ENCODE measurements at regions not wholly inside any gene's neighbourhood (a gene's known extent, or its start where the extent isn't known, plus 50 kb on each side); places are given as distances from the start of the nearest gene placed in this dataset.

DNA sequence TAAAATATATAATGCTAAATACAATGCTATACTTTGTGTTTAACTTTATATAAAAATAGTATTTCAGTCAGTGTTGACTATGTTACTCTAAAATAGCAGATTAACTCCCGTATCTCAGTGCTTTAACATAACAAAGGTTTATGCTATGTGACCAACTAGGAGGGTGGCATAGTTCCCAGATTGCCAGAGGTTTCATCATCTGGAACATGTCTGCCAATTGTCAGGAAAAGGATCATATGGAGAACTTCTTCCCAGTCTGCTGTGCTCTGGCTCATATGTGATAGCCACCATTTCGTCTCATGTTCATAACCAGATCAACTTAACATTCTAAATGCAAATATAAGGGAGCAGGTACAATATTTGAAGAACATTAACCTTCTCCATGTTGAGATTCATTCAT, 720.2 kb downstream of the MCTP2 start:
- no peaks in the 10 kb centered on the region; the same call in 2 of the 3 replicates for H3K36me3 Mint-ChIP-seq (ENCODE audit: low read depth)

DNA sequence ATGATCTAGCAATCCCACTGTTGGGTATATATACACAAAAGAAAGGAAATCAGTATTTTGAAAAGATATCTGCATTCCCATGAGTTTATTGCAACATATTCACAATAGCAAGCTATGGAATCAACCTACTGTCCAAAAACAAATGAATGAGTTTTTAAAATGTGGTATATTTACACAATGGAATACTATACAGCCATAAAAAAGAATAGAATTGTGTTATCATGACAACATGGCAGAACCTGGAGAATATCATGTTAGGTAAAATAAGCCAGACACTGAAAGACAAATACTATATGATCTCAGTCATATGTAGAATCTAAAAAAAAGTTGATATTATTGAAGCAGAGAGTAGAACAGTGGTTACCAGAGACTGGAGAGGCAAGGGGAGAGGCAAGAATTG, 732.6 kb downstream of the MCTP2 start:
- H3F3A ChIP-seq (replicated peaks; ENCODE audit: low read depth) = no peaks in the 10 kb centered on the region
- H3K79me2 ChIP-seq (replicated peaks; ENCODE audit: insufficient read depth) = no peaks in the 10 kb centered on the region
- no peak overlapping the region for H3K4me3 ChIP-seq
- H3K36me3 ChIP-seq (ENCODE audit: insufficient read depth) = no peaks in the 10 kb centered on the region
- no peak overlapping the region for H3K27ac ChIP-seq (ENCODE audit: low read depth)
- no peak overlapping the region for H2AFZ ChIP-seq
- no peaks in the 10 kb centered on the region for H3K27me3 ChIP-seq (ENCODE audit: insufficient read depth)
- Mint-ChIP-seq H3K4me1 (peaks cover 6% of the 10 kb centered on the region), H3K27ac (no peak overlapping the region), H3K36me3 (ENCODE audit: low read depth) (peaks cover 4% of the 10 kb centered on the region; the same call in 1 of the 3 replicates), H3K9me3 (peaks cover 4% of the 10 kb centered on the region; the same call in 2 of the 3 replicates), H3K27me3 (ENCODE audit: insufficient read depth, low read depth, poor library complexity) (no peaks in the 10 kb centered on the region), H3K4me3 (no peak overlapping the region)
- DNase-seq (ENCODE audit: low spot score) (no peak), ATAC-seq (no peak)
- 0 out of 2 replicates have a peak, but pooled peaks cover 4% of the 10 kb centered on the region for H3K9me2 ChIP-seq (ENCODE audit: insufficient read depth)
- H4K20me1 ChIP-seq (replicated peaks; ENCODE audit: insufficient read depth) = no peaks in the 10 kb centered on the region
- H3K4me1 ChIP-seq (ENCODE audit: insufficient read depth) = peaks cover 6% of the 10 kb centered on the region; the same call in 1 of the 2 replicates
- H3K4me2 ChIP-seq = no peak overlapping the region
- no peak for TF ChIP-seq STAT1 (IDR thresholded peaks at IDR 0.05; ENCODE audit: unreplicated experiment)
- TF ChIP-seq EZH2phosphoT487 (IDR thresholded peaks at IDR 0.05; ENCODE audit: unreplicated experiment) = no peak
- no peak for TF ChIP-seq POLR2AphosphoS5 (IDR thresholded peaks at IDR 0.05; ENCODE audit: low read depth)
- TF ChIP-seq, protein P1, sequence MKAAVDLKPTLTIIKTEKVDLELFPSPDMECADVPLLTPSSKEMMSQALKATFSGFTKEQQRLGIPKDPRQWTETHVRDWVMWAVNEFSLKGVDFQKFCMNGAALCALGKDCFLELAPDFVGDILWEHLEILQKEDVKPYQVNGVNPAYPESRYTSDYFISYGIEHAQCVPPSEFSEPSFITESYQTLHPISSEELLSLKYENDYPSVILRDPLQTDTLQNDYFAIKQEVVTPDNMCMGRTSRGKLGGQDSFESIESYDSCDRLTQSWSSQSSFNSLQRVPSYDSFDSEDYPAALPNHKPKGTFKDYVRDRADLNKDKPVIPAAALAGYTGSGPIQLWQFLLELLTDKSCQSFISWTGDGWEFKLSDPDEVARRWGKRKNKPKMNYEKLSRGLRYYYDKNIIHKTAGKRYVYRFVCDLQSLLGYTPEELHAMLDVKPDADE (IDR thresholded peaks at IDR 0.05) = no peak
- TF ChIP-seq JUNB (IDR thresholded peaks at IDR 0.05; ENCODE audit: unreplicated experiment) = no peak
- TF ChIP-seq, protein P2, sequence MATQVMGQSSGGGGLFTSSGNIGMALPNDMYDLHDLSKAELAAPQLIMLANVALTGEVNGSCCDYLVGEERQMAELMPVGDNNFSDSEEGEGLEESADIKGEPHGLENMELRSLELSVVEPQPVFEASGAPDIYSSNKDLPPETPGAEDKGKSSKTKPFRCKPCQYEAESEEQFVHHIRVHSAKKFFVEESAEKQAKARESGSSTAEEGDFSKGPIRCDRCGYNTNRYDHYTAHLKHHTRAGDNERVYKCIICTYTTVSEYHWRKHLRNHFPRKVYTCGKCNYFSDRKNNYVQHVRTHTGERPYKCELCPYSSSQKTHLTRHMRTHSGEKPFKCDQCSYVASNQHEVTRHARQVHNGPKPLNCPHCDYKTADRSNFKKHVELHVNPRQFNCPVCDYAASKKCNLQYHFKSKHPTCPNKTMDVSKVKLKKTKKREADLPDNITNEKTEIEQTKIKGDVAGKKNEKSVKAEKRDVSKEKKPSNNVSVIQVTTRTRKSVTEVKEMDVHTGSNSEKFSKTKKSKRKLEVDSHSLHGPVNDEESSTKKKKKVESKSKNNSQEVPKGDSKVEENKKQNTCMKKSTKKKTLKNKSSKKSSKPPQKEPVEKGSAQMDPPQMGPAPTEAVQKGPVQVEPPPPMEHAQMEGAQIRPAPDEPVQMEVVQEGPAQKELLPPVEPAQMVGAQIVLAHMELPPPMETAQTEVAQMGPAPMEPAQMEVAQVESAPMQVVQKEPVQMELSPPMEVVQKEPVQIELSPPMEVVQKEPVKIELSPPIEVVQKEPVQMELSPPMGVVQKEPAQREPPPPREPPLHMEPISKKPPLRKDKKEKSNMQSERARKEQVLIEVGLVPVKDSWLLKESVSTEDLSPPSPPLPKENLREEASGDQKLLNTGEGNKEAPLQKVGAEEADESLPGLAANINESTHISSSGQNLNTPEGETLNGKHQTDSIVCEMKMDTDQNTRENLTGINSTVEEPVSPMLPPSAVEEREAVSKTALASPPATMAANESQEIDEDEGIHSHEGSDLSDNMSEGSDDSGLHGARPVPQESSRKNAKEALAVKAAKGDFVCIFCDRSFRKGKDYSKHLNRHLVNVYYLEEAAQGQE (IDR thresholded peaks at IDR 0.05; ENCODE audit: unreplicated experiment) = no peak
- no peak for TF ChIP-seq NANOG (IDR thresholded peaks at IDR 0.05; ENCODE audit: borderline replicate concordance)
- no peak for TF ChIP-seq EZH2 (IDR thresholded peaks at IDR 0.05; ENCODE audit: low read depth, unreplicated experiment)
- TF ChIP-seq, protein P3, sequence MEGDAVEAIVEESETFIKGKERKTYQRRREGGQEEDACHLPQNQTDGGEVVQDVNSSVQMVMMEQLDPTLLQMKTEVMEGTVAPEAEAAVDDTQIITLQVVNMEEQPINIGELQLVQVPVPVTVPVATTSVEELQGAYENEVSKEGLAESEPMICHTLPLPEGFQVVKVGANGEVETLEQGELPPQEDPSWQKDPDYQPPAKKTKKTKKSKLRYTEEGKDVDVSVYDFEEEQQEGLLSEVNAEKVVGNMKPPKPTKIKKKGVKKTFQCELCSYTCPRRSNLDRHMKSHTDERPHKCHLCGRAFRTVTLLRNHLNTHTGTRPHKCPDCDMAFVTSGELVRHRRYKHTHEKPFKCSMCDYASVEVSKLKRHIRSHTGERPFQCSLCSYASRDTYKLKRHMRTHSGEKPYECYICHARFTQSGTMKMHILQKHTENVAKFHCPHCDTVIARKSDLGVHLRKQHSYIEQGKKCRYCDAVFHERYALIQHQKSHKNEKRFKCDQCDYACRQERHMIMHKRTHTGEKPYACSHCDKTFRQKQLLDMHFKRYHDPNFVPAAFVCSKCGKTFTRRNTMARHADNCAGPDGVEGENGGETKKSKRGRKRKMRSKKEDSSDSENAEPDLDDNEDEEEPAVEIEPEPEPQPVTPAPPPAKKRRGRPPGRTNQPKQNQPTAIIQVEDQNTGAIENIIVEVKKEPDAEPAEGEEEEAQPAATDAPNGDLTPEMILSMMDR (conservative IDR thresholded peaks at IDR 0.05; ENCODE audit: low read depth in 2 of 2) = no peak

More for the DNA sequence above, 720.2 kb downstream of the MCTP2 start:
- DNase-seq (ENCODE audit: low spot score) (no peak), ATAC-seq (no peak)
- Mint-ChIP-seq H3K27ac (no peak overlapping the region), H3K9me3 (peaks cover 2% of the 10 kb centered on the region; the same call in 2 of the 3 replicates), H3K27me3 (ENCODE audit: insufficient read depth, low read depth, poor library complexity) (no peaks in the 10 kb centered on the region), H3K4me1 (no peaks in the 10 kb centered on the region; the same call in 2 of the 3 replicates), H3K4me3 (no peak overlapping the region)
- Histone ChIP-seq H3F3A (replicated peaks; ENCODE audit: low read depth) (no peaks in the 10 kb centered on the region), H3K79me2 (replicated peaks; ENCODE audit: insufficient read depth) (no peaks in the 10 kb centered on the region), H3K4me1 (ENCODE audit: insufficient read depth) (no peaks in the 10 kb centered on the region), H3K4me3 (no peak overlapping the region), H3K4me2 (no peak overlapping the region), H4K20me1 (replicated peaks; ENCODE audit: insufficient read depth) (no peaks in the 10 kb centered on the region), H3K36me3 (ENCODE audit: insufficient read depth) (no peaks in the 10 kb centered on the region), H3K9me2 (ENCODE audit: insufficient read depth) (no peaks in the 10 kb centered on the region), H3K27ac (ENCODE audit: low read depth) (no peak overlapping the region), H3K27me3 (ENCODE audit: insufficient read depth) (no peaks in the 10 kb centered on the region), H2AFZ (no peak overlapping the region)
- no peak for TF ChIP-seq POLR2AphosphoS5 (IDR thresholded peaks at IDR 0.05; ENCODE audit: low read depth)
